GM19395 (cell line): ENCODE measurements at regions not wholly inside any gene's neighbourhood (a gene's known extent, or its start where the extent isn't known, plus 50 kb on each side); places are given as distances from the start of the nearest gene placed in this dataset.
"Not testable (repeated sequence)": the region's sequence is repeated elsewhere in the genome, so short reads cannot be mapped to it uniquely, and the experiment has no call there.

Source experiments
- ATAC-seq: cut with Tn5 transposase; IDR thresholded peaks from one replicate; pipeline ENCODE4 v1.9.1; 2021; ENCODE audit warnings: mild to moderate bottlenecking, moderate library complexity; ENCODE audit not compliant: unreplicated experiment

GRCh38 chr12:124214574-124214973 lies 80.3 kb upstream of the RFLNA start:
- ATAC-seq: no peak

GRCh38 chr12:124216966-124217365 lies 77.9 kb upstream of the RFLNA start:
- ATAC-seq: no peak

GRCh38 chr12:124217508-124218242 lies 77.2 kb upstream of the RFLNA start:
- ATAC-seq: no peak

- ATAC-seq: no peak
Observed at GRCh38 chr12:124218243-124218560, 76.7 kb upstream of the RFLNA start.

GRCh38 chr12:124218650-124219049 lies 76.2 kb upstream of the RFLNA start:
- ATAC-seq: not testable (repeated sequence)

GRCh38 chr12:124222368-124223245 lies 72.3 kb upstream of the RFLNA start:
- ATAC-seq: no peak

- ATAC-seq: not testable (repeated sequence)
Observed at GRCh38 chr12:124223733-124224138, 71.2 kb upstream of the RFLNA start.

GRCh38 chr12:124224535-124225110 lies 70.3 kb upstream of the RFLNA start:
- no peak for ATAC-seq

- no peak for ATAC-seq
Observed at GRCh38 chr12:124225730-124226129, 69.2 kb upstream of the RFLNA start.

- ATAC-seq: no peak
Observed at GRCh38 chr12:124227951-124228711, 66.8 kb upstream of the RFLNA start.

GRCh38 chr12:124229520-124229919 lies 65.4 kb upstream of the RFLNA start:
- no peak for ATAC-seq

GRCh38 chr12:124230117-124230757 lies 64.7 kb upstream of the RFLNA start:
- no peak for ATAC-seq

- no peak for ATAC-seq
Observed at GRCh38 chr12:124230789-124231188, 64.1 kb upstream of the RFLNA start.

- no peak for ATAC-seq
Observed at GRCh38 chr12:124231980-124232653, 62.8 kb upstream of the RFLNA start.

GRCh38 chr12:124232654-124232987 lies 62.3 kb upstream of the RFLNA start:
- no peak for ATAC-seq

- ATAC-seq: no peak
Observed at GRCh38 chr12:124233041-124233796, 61.7 kb upstream of the RFLNA start.

- ATAC-seq: no peak
Observed at GRCh38 chr12:124233846-124234640, 60.9 kb upstream of the RFLNA start.

GRCh38 chr12:124236625-124237031 lies 58.3 kb upstream of the RFLNA start:
- no peak for ATAC-seq

GRCh38 chr12:124238886-124239285 lies 56.0 kb upstream of the RFLNA start:
- ATAC-seq: no peak
